Amniotic epithelial cell (primary cell): ENCODE measurements at regions not wholly inside any gene's neighbourhood (a gene's known extent, or its start where the extent isn't known, plus 50 kb on each side); places are given as distances from the start of the nearest gene placed in this dataset.
"Not testable (repeated sequence)": the region's sequence is repeated elsewhere in the genome, so short reads cannot be mapped to it uniquely, and the experiment has no call there.

Experiments
- DNase-seq: peaks from one replicate; pipeline ENCODE4 v3.0.0-alpha.2; 2010; ENCODE audit warnings: low read depth

DNA sequence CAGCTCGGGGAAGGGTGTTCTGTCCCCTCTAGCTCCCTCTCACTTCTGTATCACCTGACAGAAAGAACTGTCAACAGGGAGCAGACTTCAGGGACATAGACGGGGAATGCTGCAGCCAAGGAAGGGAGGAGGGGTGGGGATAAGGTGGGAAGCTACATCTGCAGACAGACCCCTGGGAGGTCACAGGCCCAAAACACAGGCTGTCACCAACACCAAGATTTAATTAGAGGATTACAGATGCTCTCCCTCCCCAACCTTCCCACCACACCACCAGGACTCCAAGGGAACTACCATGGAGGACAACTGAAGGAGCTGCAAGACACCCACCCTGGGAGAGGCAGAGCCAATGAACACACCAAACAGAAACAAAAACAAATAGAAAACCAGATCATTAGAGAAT, 425.2 kb upstream of the VSTM2A start:
- DNase-seq, result no peak

DNA sequence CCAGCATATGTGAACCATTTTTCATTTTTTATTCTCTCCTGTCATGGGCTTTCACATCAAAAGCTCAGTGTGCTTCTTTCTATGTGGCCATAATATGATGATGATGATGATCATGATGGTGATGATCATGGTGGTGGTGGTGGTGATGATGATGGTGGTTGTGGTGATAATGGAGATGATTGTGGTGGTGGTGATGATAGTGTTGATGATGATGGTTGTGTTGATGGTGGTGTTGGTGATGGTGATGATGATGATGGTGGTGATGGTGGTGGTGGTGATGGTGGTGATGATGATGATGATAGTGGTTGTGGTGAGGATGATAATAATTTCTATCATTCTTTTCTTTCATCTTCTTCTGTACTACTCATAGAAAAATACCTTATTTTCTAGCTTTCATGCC, 413.1 kb upstream of the VSTM2A start:
- DNase-seq, result no peak

DNA sequence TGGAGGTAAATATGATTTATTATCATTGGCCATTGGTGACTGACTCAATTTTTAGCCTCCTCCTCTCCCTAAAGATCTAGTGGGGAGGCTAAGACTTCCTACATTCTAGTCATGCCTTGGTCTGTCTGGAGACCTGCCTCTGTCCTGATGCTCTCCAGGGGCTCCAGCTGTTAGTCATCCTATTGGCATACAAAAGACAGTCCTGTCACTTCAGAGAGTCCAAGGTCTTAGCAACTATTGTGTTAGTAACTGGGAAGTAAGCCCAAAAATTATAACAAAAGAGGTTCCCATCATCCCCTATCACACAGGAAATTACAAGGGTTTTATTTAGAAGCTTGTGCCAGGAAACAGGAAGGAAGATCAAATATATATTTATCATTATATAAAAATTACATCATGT, 400.6 kb upstream of the VSTM2A start:
- DNase-seq, result no peak

DNA sequence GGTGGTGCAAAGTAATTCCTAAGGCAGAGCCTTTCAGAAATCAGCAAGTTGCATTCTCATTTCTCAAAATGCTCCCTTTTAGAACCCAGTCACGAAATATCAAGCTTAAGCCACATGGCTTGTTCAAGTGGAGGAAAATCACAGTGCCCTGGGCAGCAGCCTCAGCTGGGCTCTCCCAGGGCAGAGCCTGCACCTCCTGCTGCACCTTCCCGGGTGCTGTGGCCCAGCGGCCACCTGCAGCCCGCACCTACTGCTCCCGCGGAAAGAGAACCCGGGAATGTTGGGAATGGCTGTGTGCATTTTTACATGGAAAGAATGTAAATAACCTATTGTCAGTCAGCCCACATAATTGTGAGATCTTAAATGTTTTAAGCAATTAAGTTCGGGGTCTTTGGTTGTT, 396.5 kb upstream of the VSTM2A start:
- no peak for DNase-seq

DNA sequence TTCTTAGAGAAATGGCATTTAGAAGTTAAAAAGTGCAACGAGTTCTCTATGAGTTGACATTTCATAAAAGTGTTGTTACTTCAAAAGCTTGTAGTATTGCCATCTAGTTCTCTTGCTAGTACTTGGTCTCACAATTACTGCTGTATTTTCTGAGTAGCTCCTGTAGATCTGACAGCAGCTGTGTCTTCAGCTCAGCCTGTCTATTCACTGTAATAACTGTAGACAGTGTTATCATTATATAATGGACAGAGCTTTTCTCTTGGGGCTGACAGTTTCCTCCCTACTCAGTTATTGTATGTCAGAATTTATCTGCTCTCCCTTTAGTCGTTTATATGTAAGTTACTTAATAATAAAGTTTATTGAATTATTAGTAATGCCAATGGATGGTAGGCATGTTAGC, 388.7 kb upstream of the VSTM2A start:
- no peak for DNase-seq

DNA sequence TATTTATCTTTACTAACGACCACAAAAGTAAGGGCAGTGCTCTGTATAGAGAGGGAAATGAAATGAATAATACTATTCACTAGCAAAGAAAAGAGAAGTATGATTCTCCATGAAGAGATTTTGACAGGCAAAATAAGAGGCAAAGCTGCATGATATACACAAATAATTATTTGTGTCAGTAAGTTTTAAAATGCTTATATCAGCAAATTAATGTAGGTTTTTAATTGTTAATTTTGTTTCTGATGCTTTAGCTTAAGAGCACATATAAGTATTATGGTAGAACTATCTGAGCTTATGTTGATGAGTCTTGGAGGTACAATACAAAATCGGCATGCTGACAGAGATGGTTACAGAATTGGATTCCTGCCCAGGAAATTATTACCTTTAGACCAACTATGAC, 383.1 kb upstream of the VSTM2A start:
- no peak for DNase-seq

DNA sequence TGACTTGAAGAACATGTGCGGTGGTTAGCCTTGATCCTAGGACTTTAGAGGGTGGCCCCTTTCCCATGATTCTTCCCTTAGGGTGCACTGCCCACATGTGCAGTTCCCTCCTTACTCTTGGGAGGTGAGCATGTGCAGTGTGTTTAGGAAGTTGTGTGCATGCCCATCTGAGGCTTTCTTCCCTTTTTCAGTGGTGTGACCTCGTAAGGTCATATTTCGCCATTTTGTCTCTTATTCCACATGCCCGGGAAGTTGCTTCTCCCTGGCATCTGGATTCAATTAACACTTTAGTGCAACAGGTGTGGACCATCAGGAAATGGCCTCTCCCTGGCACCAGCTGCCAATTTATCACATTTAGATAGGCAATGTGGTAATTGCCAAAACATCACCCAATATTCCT, 380.6 kb upstream of the VSTM2A start:
- DNase-seq, result no peak

DNA sequence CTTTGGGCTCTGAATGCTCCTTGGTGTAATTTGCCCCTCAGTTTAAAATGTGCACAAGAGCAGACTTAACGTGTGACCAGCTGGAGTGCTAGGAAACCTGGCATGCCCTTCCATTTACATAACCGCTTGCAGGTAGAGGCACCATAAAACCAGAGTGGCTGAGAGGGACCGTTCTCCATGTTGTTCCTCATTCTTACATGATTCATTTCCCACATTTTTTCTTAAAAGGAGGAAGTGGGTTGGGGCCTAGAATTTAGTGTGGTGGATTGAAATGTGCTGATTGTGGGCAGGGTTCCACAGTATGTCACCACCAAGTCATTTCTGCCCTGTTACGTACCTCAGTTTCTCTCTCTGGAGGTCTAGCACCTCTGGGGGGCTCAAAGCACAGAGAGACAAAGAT, 375.8 kb upstream of the VSTM2A start:
- DNase-seq, result no peak

DNA sequence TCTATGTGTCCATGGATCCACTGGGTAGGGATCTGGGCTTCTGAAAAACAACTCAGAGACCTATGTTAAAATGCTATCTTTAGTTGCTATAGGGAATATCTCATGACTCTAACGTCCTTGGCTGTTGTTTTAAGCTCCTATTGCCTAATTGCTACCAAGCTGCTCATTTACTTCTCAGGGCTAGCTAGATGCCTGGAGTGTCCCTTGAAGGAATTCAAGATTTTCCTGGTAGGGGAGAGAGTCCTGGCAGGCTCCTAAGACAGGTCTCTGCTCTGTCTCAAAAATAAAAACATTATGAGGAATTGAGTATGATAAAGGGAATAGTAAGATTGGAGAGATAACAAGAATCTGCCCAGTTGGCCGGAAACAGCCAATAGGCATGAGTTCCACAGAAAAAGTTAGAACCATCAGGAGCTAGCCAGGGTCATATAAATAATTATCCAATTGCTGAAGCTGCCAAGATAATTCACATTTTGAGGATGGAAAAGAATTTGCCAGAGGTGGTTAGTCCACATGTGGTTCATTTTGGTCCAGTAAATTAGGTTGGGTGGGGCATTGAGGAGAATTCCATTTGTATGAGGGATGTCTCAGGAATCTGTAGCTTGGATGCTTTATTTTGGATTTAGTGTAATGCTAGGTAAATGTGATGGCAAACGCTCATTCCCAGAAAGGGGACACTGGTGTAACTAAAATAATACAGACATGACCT, 362.7 kb upstream of the VSTM2A start:
- DNase-seq, result no peak

DNA sequence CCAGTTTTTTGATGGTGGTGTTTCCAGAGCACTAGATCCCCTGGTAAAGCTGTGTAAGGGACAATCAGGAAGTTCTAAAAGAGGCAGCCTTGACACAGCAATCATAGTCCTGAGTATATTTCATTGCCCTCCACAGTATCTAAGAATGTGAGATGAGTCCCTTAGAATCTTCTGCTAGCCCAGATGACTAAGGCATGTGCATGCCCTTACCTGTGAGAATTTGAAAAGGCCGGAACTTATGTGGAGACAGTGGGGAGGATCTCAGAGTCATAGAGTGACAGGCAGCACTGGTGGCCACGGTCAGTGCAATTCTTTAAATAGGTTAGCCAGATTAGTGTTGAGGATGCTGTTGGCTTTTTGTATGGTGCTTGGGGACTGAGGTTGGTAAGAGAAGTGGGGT, 361.4 kb upstream of the VSTM2A start:
- no peak for DNase-seq

DNA sequence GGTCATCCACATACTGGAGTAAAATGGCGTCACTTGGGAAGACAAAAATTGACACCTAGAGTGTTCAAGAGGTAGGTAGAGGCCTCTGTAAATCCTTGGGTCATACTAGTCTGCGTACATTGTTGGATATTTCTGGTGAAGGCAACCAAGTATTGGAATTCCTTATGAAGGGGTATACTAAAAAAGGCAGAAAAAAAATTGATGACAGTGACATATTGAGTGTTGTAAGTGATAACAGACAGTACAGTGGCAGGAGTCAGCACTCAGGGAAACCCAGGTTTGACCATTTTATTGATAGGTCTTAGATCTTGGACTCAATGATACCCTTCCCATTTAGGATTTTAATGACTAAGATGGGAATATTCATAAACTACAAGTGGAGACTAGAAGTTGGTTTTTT, 359.1 kb upstream of the VSTM2A start:
- no peak for DNase-seq

DNA sequence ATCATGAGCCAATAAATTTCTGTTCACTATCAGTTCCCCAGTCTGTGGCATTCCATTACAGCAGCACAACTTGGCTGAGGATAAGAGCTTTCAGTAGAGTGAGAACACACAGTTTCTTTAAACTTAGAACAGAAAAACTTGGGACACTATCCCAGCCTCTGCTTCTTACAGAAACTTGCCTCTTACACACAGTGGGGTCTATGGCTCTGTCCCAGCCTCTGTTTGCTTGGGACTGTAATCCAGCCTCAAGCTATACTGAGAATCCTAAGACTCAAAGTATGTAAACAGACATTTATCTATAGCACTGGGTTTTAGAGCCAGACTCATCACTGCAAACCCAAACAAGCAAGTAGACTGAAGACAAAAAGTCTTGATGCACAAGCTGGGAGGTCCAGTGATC, 355.8 kb upstream of the VSTM2A start:
- DNase-seq, result no peak

DNA sequence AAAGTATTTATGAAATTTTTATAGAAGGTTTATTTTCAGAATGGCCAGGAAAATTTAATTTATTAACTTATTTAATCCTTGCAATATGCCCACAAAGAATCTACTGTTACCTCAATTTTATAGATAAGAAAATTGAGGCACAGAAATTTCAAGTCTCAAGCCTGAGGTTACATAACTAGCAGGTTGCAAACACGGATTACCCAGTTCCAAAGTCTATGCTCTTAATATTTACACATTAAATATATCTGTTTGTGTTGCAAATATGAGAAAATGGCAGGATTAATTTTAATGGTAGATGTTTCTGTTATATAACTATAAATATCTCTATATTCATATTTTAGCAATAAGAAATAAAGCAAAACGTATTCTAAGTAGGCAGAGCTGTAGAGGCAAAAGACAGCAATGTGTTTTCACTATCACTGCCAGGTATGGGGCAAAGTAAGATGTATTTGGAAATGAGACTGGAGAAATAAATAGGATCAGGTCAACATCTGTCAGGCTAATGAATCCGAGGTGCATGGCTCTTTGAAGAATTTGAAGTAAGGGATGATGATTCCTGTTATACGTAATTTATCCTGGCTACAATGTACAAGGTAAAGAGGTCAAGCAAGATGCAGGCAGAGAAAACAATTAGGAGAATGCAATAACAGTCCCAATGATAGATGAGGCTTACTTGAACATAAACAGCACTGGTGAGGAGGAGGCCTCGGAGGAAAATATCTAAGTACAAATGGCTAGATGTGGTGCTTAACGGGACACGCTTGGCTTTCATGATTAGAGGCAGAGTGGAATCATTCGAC, 354.1 kb upstream of the VSTM2A start:
- no peak for DNase-seq

DNA sequence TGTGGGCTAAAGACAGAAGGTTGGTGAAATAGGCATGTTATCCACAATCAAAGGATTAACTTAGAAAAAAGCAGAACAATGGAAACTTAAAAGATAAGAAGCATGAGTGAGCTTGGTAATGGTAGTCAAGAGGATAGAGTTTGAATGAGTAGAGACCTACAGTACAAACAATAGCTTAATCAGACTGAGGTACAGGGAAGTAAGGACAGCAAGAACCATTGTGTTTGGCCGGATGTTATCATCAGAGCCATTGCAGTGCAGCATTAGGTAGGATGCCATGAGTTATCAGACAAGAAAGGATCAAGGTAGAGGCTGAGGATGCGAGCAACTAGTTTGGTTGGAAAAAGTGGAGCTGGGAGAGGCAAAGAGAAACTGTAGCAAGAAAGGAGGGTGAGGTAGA, 353.3 kb upstream of the VSTM2A start:
- no peak for DNase-seq

DNA sequence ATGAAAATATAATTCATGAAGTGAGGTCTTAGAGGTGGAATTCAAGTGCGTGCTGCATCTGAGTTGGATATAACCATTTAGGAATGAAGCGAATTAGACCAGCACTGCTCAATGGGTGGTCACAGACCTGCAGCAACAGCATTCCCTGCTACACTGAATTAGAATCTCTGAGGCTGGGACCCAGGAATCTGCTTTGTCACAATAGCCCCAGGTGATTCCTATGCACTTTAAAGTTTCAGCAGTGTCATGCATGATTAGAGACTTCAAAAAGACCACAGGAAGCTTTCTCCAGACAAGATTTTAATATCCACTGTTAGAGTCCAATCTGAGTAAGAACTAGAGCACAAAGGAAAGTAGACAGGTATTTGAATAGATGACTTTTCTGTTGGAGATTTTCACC, 352.8 kb upstream of the VSTM2A start:
- DNase-seq, result no peak

DNA sequence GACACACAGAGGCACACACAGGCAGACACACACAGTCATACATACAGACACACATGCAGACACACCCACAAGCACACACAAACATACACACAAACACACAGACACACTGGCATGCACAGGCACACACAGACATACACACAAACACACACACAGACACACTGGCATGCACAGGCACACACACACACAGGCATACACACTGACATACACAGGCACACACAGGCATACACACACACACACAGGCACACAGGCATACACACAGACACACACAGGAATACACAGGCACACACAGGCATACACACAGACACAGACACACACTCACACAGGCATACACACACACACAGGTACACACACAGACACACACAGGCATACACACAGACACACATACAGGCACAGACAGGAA, 340.7 kb upstream of the VSTM2A start:
- DNase-seq, result no peak

DNA sequence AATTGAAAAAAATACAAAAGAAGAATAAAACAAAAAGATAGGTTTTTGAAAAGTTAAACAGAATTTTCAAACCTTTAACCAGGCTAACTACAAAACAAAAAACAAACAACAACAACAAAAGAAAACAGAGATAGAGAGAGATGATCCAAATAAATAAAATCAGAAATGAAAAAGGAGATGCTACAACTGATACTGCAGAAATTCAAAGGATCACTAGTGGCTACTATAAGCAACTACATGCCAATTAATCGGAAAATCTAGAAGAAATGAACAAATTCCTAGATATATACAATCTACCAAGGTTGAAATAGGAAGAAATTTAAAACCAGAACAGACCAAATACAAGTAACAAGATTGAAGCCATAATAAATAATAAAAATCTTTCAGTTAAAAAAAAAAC, 326.8 kb upstream of the VSTM2A start:
- no peak for DNase-seq

DNA sequence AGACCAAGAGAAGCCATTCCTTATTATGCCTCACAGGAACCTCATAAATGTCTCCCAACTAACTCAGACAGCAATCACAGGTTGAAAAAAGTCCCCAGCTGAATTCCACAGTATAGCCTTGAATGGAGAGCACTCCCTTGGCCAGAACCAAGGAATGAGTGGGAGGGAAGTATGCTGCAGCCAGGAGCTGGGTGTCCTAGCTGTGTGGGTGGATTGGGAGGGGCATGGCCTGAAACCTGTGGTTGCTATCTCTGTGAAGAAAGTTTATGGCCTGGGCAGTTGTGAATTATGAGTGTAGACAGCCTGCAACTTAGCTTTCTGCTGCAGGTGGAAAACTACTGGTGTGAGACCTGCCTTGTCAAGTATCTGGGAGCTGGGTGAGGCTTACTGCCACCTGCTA, 316.1 kb upstream of the VSTM2A start:
- not testable (repeated sequence) for DNase-seq

DNA sequence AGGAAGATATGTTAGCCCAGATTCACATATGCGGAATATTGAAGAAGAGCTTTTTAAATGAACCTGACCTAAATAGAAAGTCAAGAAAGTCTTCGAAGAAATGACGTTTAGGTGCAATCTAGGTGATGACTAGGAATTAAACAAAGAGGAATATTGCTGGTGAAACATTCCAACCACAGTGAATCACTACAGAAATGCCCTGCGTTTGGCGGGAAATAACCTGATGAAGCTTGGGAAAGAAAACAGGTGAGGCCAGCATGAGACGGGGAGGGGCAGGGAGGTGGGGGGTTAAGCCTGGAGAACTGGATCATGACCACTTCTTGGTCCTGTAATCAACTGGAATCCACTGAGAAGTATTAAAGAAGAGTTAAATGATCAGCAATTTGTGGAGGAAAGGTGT, 299.4 kb upstream of the VSTM2A start:
- DNase-seq, result no peak

DNA sequence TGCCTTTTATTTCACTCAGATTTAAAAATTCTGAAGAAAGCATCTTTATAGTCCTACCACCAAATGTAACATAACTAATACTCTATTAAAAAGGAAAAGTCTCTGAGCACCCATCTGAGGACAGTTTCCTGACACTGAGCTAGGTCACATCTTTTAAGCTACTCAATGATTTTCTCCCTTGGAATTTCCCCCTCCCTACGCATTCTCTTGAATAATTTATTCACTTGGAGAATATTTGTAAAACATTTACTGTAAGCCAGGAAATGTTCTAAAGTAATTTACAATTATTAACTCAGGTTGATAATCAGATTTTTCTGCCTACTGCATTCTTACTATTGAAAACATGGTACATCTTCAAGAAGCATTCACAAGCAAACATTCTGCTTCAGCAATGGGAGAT, 297.2 kb upstream of the VSTM2A start:
- DNase-seq, result no peak

DNA sequence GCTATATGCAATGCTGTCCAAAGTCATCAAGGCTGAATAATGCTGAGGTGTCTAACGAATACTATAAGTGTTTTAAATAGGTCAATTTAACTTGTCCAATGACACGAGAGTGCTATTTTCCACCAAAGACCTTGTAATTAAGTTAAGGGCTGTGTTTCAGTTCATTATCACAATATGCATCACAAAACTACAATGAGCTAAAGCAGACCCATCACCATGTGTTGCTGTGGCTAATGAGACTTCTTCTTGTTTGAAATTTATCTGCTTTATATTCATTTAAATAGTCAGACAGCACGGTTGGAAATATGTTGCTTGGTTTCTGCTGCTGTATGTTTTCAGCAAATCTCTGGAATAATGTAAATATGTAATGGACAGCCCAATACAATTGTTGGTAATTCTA, 292.5 kb upstream of the VSTM2A start:
- DNase-seq, result no peak

DNA sequence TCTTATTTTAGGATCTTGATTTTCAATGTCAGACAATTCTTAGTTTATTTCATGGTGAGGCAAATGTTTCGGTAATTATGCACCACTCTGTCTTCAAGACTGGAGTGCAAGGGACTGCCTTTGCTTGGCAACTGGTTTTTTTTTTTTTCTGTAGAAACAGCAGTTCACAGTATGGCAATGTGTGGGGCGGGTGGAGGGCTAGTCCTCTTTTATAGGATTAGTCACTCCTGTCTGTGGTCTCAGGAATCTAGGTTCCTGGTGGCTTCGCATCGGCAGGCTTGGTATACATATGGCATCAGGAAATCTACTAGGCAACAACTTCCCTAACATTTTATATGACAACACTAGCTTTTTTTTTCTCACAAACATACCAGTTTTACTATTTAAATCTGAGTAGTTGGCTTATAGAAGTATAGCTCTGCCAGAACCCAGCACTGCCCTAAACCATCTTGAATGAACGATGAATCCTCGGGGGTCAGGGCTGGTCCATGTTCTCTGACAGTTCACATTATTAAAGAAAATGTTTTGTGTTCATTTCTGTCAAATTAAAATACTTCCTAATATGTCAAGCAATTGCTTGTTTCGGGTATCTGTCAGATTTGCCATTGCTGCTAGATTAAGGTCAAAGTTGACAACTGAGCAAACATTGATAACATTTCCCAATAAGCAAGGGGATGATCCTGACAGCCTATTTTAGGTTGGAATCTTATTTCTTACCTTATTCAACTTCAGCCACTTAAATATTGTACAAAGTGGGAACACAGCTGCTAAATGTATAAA, 289.7 kb upstream of the VSTM2A start:
- no peak for DNase-seq

DNA sequence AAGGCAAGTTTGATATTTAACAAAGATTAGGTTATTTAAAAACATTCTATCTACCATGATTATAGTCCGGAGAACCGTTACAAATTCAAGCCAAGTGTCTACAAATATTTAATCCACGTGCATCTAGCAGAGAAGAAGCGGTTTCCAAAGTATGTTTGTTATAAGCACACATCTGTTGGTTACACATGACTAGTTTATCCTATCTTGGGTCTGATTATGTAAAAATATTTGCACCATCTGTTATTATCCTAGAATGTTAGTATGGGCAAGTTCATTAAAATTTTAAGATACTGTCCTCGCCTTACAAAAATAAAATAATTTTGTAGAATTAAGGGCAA, 289.2 kb upstream of the VSTM2A start:
- DNase-seq, result no peak
